GM10248 (cell line): ENCODE measurements at regions not wholly inside any gene's neighbourhood (a gene's known extent, or its start where the extent isn't known, plus 50 kb on each side); places are given as distances from the start of the nearest gene placed in this dataset.

Experiments
- CTCF ChIA-PET: fragments of 300-600 bp; sonication (Branson Sonifier 250); formaldehyde crosslinking; extraction: SDS; loops from one replicate; lab custom pipeline; 2021; ENCODE audit warnings: antibody characterized with exemption; lab: Yijun Ruan, JAX
- POLR2A ChIA-PET: fragments of 350-650 bp; sonication (Branson Sonifier 250); formaldehyde crosslinking; extraction: SDS; loops from one replicate; lab custom pipeline; 2020; ENCODE audit warnings: antibody characterized with exemption; lab: Yijun Ruan, JAX
- DNase-seq: peaks from one replicate; pipeline ENCODE4 v3.0.0; 2012; ENCODE audit errors: extremely low spot score
- CTCF ChIP-seq: IDR thresholded peaks from 2 replicates; pipeline ENCODE4 v1.5.1; 2012; ENCODE audit warnings: mild to moderate bottlenecking, low read depth; ENCODE audit errors: extremely low read depth, missing control alignments, control extremely low read depth

DNA sequence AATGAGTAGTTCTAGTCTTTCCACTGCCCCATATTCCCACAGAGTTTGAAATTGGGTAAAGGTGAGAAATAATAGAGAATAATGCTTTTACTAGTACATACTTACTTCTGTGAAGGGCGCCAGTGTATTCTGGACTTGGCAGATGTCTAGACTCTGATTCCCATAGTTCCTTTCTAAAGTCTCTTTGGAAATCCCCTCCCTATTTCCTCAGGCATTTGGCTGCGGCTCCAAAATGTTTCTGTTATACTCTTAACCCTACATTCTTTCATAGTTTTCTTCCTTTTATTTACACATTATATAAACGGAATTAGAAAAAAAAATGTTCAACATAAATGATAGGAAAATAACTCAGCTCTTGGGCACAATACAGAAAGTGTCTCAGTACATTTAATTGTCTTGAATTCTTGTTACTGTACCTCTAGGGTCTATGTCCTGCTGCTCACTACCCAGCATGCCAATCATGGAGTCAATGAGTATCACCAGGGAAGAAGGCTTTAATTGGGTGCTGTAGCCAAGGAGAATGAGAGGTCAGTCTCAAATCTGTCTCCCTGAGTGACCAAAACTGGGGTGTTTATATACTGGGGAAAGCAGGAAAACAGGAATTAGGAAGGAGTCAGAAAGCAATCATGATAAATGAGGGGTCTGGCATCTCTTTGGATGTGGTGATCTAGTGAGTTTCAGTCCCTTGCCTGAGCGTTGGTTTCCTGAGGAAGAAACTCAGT lies 147.8 kb upstream of the MMADHC start:
- ChIA-PET CTCF (no interaction called here), POLR2A (no interaction called here)
- no peak for TF ChIP-seq CTCF
- DNase-seq: no peak

GRCh38 chr2:149733936-149734685 lies 146.5 kb upstream of the MMADHC start:
- TF ChIP-seq CTCF: no peak
- ChIA-PET POLR2A (no interaction called here), CTCF (interaction anchor here (2.6 kb wide), 1 partner anchor 9 kb away, joined by 5 read pairs; no protein-coding TSS in a partner anchor)
- no peak for DNase-seq

DNA sequence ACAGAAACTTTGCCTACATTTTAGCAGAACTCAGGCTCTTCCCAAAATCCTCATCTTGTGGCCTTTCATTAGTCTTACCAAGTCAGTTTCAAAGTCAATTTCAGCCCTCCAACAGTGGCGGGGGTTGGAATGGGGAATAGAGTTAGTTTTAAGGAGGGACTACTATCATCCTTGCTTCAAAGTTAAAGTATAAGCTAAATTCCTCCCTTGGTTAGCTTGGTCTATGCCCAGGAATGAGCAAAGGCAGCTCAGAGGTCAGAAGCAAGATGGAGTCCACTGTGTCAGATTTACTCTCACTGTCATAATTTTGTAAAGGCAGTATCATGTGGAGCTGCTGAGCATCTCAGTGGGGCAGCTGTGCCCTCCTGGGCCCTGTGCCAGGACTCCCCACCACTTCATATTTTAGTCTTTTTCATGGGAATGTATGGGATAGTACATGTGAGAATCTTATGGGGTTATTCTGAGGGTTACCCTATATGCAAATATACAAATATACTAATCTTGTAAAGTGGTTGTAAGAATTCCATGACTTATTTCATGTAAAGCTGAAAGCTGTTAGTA lies 145.2 kb upstream of the MMADHC start:
- CTCF ChIA-PET: interaction anchor here (2.6 kb wide), 1 partner anchor 10 kb away, joined by 5 read pairs; no protein-coding TSS in a partner anchor
- no peak for DNase-seq
- POLR2A ChIA-PET: no interaction called here
- no peak for TF ChIP-seq CTCF

- TF ChIP-seq CTCF: no peak
- POLR2A ChIA-PET: no interaction called here
- CTCF ChIA-PET: interaction anchor here (2.6 kb wide), 1 partner anchor 11 kb away, joined by 5 read pairs; no protein-coding TSS in a partner anchor
- DNase-seq: no peak
Observed at GRCh38 chr2:149732001-149732685, 144.6 kb upstream of the MMADHC start.

GRCh38 chr2:149731079-149731478 lies 143.5 kb upstream of the MMADHC start:
- DNase-seq: no peak
- TF ChIP-seq CTCF: no peak
- POLR2A ChIA-PET: no interaction called here
- CTCF ChIA-PET: interaction anchor here (0.6 to 1.0 kb wide), 2 partner anchors 14 to 104 kb away, joined by 3 to 4 read pairs; no protein-coding TSS in a partner anchor

- CTCF ChIA-PET: interaction anchor here (1.5 kb wide), 1 partner anchor 22 kb away, joined by 4 read pairs; no protein-coding TSS in a partner anchor
- DNase-seq: no peak
- no peak for TF ChIP-seq CTCF
- POLR2A ChIA-PET: no interaction called here
Observed at GRCh38 chr2:149729586-149729985, 142.0 kb upstream of the MMADHC start.
